ENCODE measurements at regions not wholly inside any gene's neighbourhood (a gene's known extent, or its start where the extent isn't known, plus 50 kb on each side); places are given as distances from the start of the nearest gene placed in this dataset.
A peak's percentile ranks its signal among the peaks of the same experiment; 100 is the strongest.
"Not testable (repeated sequence)": the region's sequence is repeated elsewhere in the genome, so short reads cannot be mapped to it uniquely, and the experiment has no call there.

- Mint-ChIP-seq H3K36me3 (ENCODE audit: low read depth) (no peaks in the 10 kb centered on the region), H3K4me3 (no peak overlapping the region), H3K27ac (ENCODE audit: unreplicated experiment) (no peak overlapping the region), H3K4me1 (peaks cover 29% of the 10 kb centered on the region), H3K27me3 (ENCODE audit: low read depth) (peaks cover 37% of the 10 kb centered on the region), H3K9me3 (no peaks in the 10 kb centered on the region)
- no peak for DNase-seq (ENCODE audit: low read depth, low spot score)
- no peak for TF ChIP-seq CTCF (conservative IDR thresholded peaks at IDR 0.05)
Measured at GRCh38 chr11:116046127-116046526, 541.9 kb upstream of the CADM1 start.

GRCh38 chr11:116044941-116045340, 540.7 kb upstream of the CADM1 start:
- no peak for DNase-seq (ENCODE audit: low read depth, low spot score)

GRCh38 chr11:116044520-116044919, 540.3 kb upstream of the CADM1 start:
- H3K4me3 Mint-ChIP-seq, result no peak overlapping the region
- H3K4me1 Mint-ChIP-seq, result peaks cover 22% of the 10 kb centered on the region
- H3K27ac Mint-ChIP-seq (ENCODE audit: unreplicated experiment), result no peak overlapping the region
- H3K36me3 Mint-ChIP-seq (ENCODE audit: low read depth), result no peaks in the 10 kb centered on the region
- peaks cover 21% of the 10 kb centered on the region for H3K27me3 Mint-ChIP-seq (ENCODE audit: low read depth)
- no peak for DNase-seq (ENCODE audit: low read depth, low spot score)
- TF ChIP-seq CTCF (conservative IDR thresholded peaks at IDR 0.05), result no peak
- no peaks in the 10 kb centered on the region for H3K9me3 Mint-ChIP-seq

More at GRCh38 chr11:116044941-116045340, 540.7 kb upstream of the CADM1 start:
- H3K27me3 Mint-ChIP-seq (ENCODE audit: low read depth), result peaks cover 25% of the 10 kb centered on the region
- no peaks in the 10 kb centered on the region for H3K9me3 Mint-ChIP-seq
- H3K36me3 Mint-ChIP-seq (ENCODE audit: low read depth), result no peaks in the 10 kb centered on the region
- peak overlapping the region; percentile 17 for H3K27ac Mint-ChIP-seq (ENCODE audit: unreplicated experiment)
- H3K4me3 Mint-ChIP-seq, result no peak overlapping the region
- TF ChIP-seq CTCF (conservative IDR thresholded peaks at IDR 0.05), result no peak
- H3K4me1 Mint-ChIP-seq, result peaks cover 23% of the 10 kb centered on the region

- Mint-ChIP-seq H3K4me3 (no peak overlapping the region), H3K36me3 (ENCODE audit: low read depth) (no peaks in the 10 kb centered on the region), H3K27me3 (ENCODE audit: low read depth) (peaks cover 15% of the 10 kb centered on the region), H3K4me1 (peaks cover 17% of the 10 kb centered on the region), H3K27ac (ENCODE audit: unreplicated experiment) (peak overlapping the region; percentile 63), H3K9me3 (no peaks in the 10 kb centered on the region)
- no peak for DNase-seq (ENCODE audit: low read depth, low spot score)
- TF ChIP-seq CTCF (conservative IDR thresholded peaks at IDR 0.05), result no peak
Measured at GRCh38 chr11:116043857-116044256, 539.6 kb upstream of the CADM1 start.

GRCh38 chr11:116043059-116043458, 538.8 kb upstream of the CADM1 start:
- not testable (repeated sequence) for H3K4me3 Mint-ChIP-seq; H3K9me3 Mint-ChIP-seq; H3K27ac Mint-ChIP-seq (ENCODE audit: unreplicated experiment); H3K36me3 Mint-ChIP-seq (ENCODE audit: low read depth); DNase-seq (ENCODE audit: low read depth, low spot score)
- H3K27me3 Mint-ChIP-seq (ENCODE audit: low read depth), result peaks cover 11% of the 10 kb centered on the region
- peaks cover 16% of the 10 kb centered on the region for H3K4me1 Mint-ChIP-seq

- TF ChIP-seq CTCF (conservative IDR thresholded peaks at IDR 0.05), result no peak
- Mint-ChIP-seq H3K36me3 (ENCODE audit: low read depth) (no peaks in the 10 kb centered on the region), H3K4me3 (no peak overlapping the region), H3K27ac (ENCODE audit: unreplicated experiment) (no peak overlapping the region), H3K4me1 (peaks cover 16% of the 10 kb centered on the region), H3K27me3 (ENCODE audit: low read depth) (peaks cover 11% of the 10 kb centered on the region), H3K9me3 (no peaks in the 10 kb centered on the region)
- DNase-seq (ENCODE audit: low read depth, low spot score), result no peak
Measured at GRCh38 chr11:116042146-116042545, 537.9 kb upstream of the CADM1 start.
